ENCODE measurements at regions not wholly inside any gene's neighbourhood (a gene's known extent, or its start where the extent isn't known, plus 50 kb on each side); places are given as distances from the start of the nearest gene placed in this dataset.

DNA sequence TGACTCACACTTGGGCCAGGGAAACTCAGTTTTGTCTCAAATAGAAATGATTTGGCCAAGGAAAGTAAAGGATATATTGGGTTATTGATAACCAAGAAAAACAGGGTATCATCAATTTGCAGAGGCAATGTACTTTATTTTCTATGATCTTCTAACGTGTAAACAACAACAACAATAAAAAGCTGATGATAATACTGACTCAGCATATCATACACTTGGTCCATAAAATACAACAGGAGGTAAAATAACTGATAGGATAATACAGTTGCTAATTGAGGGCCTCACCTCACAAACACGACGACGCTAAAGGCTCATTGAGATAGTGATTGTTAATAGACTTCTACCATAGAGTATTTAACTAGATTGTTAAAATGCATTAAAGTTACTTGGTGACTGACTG is 774.0 kb upstream of the NOVA1 start:
- Histone ChIP-seq H3K4me3 (ENCODE audit: low read depth, low read length) (no peak overlapping the region), H3K4me1 (ENCODE audit: insufficient read depth) (no peaks in the 10 kb centered on the region), H3K27ac (ENCODE audit: low read depth) (no peak overlapping the region), H3K36me3 (ENCODE audit: insufficient read depth) (no peaks in the 10 kb centered on the region)
- 75% methylated on average over 4 of the region's 4 CpGs for WGBS
- no peak for DNase-seq (ENCODE audit: extremely low spot score)

DNA sequence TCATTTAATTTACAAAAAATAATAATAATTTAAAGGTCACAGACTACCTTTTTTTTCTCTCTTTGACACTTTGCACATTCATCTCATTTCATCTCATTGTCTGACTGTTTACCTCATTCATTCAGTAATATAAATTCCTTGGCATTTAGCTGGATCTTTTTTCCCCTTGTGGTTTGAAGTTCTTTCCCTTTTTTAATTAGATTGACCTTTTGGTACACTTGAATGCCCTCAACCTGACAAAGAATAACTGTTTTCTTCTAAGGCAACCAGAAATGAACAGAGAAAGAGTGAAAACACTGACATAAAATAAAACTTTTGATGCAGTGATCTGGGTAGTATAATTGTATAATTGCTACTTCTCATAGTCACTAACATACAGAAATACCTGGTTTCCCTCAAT is 774.9 kb upstream of the NOVA1 start:
- no peak overlapping the region for H3K4me3 ChIP-seq (ENCODE audit: low read depth, low read length)
- H3K4me1 ChIP-seq (ENCODE audit: insufficient read depth): no peaks in the 10 kb centered on the region
- no peak for DNase-seq (ENCODE audit: extremely low spot score)
- H3K36me3 ChIP-seq (ENCODE audit: insufficient read depth): no peaks in the 10 kb centered on the region
- H3K27ac ChIP-seq (ENCODE audit: low read depth): no peak overlapping the region

DNA sequence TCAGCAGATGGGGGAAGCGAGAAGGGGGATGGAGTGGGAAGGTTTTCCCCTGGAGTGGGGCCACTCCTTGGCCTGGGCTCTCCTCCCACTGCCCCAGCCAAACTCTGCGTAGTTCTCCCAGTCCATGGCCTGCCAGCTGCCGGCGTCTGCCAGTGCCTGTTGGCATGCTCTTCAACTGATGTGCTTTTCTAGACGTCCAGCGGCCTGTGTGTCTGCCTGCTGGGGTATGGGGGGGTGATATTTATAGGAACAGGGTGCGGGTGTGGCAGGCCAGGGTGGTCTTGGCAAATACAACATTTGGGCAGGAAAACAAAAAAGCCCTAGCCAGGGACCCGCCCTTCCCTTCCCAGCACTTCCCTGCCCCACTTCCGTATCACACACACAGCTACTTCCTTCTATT is 786.3 kb upstream of the NOVA1 start:
- Histone ChIP-seq H3K4me3 (ENCODE audit: low read depth, low read length) (no peak overlapping the region), H3K36me3 (ENCODE audit: insufficient read depth) (no peaks in the 10 kb centered on the region), H3K27ac (ENCODE audit: low read depth) (no peak overlapping the region), H3K4me1 (ENCODE audit: insufficient read depth) (no peaks in the 10 kb centered on the region)
- DNase-seq (ENCODE audit: extremely low spot score): no peak
- WGBS: 73% methylated on average over 9 of the region's 9 CpGs

DNA sequence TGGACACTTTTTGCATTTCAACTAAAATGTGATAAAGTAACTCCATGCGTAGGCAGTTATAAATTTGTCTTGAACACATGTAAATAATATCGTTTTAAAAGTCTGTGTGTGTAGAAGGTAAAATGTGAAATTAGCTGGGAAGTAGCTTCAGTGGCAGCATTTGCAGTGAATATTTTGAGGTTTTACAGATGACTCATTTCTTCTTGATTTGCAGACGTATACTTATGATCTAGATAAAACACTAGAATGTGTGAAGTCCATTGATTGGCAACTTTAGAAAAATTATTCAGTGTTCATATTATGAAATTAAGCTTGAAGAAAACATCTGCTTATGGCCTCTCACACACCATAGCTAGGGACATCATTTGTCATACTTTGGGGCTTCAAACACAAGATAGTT is 788.6 kb upstream of the NOVA1 start:
- Histone ChIP-seq H3K36me3 (ENCODE audit: insufficient read depth) (no peaks in the 10 kb centered on the region), H3K4me3 (ENCODE audit: low read depth, low read length) (no peak overlapping the region), H3K27ac (ENCODE audit: low read depth) (no peak overlapping the region), H3K4me1 (ENCODE audit: insufficient read depth) (no peaks in the 10 kb centered on the region)
- no peak for DNase-seq (ENCODE audit: extremely low spot score)
- WGBS: 42% methylated on average over 3 of the region's 3 CpGs

DNA sequence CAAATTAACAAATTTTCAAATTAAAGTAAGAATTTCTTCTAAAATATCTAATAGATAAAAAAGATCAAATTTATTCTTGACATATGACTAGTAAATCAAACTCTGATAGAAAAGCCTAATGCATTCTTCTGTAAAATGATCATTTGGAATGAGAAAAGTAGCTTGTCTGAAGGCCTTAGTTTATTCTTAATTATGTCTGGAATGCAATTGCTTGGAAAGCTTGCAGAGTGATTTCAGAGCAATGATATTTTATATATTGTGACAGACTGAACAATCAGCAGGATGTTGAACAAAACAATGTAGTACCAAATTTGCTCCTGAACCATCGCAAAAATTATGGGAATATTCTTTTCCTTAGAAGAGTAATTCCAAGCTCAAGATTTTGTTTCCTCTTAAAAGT is 789.6 kb upstream of the NOVA1 start:
- DNase-seq (ENCODE audit: extremely low spot score): no peak
- H3K4me1 ChIP-seq (ENCODE audit: insufficient read depth): no peaks in the 10 kb centered on the region
- H3K4me3 ChIP-seq (ENCODE audit: low read depth, low read length): no peak overlapping the region
- H3K27ac ChIP-seq (ENCODE audit: low read depth): no peak overlapping the region
- WGBS: 76% methylated on average over 1 of the region's 1 CpG
- no peaks in the 10 kb centered on the region for H3K36me3 ChIP-seq (ENCODE audit: insufficient read depth)

DNA sequence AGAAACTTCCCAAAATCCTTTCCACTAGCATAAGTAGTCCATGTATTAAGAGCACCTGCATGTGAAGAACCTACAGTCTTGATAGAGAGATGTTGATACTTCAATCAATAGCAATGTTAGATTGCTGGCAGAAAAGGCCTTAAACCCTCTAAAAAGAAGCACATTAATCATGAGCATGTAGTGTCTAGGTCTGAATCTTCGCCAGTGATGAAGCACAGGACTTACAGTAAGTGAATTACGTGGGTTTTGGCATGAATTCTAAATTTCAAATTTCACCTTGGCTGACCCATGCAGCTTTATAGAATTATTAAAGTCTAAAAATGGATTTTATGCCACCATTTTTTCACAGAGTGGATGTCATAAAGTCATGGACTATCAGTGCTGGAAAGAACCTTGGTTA is 791.6 kb upstream of the NOVA1 start:
- no peak for DNase-seq (ENCODE audit: extremely low spot score)
- Histone ChIP-seq H3K36me3 (ENCODE audit: insufficient read depth) (no peaks in the 10 kb centered on the region), H3K4me1 (ENCODE audit: insufficient read depth) (no peaks in the 10 kb centered on the region), H3K27ac (ENCODE audit: low read depth) (no peak overlapping the region), H3K4me3 (ENCODE audit: low read depth, low read length) (no peak overlapping the region)
- WGBS: 55% methylated on average over 2 of the region's 2 CpGs

DNA sequence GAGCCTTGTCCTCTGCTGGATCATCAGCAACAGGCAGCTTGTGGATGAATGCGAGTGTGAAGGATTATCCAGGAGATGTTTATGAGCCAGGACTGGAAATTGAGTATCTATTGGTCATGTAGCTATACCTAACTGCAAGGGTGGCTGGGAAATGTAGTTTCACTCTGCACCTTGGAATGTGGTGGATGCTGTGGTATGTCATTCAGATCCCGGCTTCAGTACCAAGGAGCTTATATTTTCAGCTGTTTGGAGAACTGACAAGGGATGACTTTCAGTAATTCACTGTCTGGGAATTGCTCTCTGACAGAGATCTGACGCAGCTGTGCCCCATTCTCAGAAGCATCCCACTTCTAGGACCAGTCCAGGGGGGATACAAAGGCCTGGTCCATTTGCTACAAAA is 792.3 kb upstream of the NOVA1 start:
- Histone ChIP-seq H3K4me1 (ENCODE audit: insufficient read depth) (no peaks in the 10 kb centered on the region), H3K27ac (ENCODE audit: low read depth) (no peak overlapping the region), H3K4me3 (ENCODE audit: low read depth, low read length) (no peak overlapping the region), H3K36me3 (ENCODE audit: insufficient read depth) (no peaks in the 10 kb centered on the region)
- WGBS: 63% methylated on average over 3 of the region's 3 CpGs
- no peak for DNase-seq (ENCODE audit: extremely low spot score)

DNA sequence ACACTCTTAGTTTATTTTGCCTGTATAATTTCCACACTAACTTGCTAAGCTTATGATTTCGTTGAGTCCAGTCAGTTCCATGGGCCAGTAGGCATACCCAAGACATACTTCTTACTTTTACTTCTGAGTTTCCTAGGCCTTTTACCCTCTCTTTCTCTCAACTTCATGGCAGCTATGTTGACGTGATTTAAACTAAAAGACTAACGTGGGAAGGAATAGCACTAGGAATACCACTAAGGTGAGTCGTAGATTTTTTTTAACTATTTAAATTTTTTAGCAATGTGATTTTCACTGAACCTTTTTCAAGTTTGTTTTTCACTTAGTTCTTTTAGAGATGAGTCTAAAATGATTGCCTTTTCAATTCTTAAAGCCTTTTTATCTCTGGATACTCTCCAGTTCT is 793.5 kb upstream of the NOVA1 start:
- 77% methylated on average over 4 of the region's 4 CpGs for WGBS
- no peak overlapping the region for H3K27ac ChIP-seq (ENCODE audit: low read depth)
- H3K36me3 ChIP-seq (ENCODE audit: insufficient read depth): no peaks in the 10 kb centered on the region
- no peak overlapping the region for H3K4me3 ChIP-seq (ENCODE audit: low read depth, low read length)
- no peaks in the 10 kb centered on the region for H3K4me1 ChIP-seq (ENCODE audit: insufficient read depth)
- DNase-seq (ENCODE audit: extremely low spot score): no peak

DNA sequence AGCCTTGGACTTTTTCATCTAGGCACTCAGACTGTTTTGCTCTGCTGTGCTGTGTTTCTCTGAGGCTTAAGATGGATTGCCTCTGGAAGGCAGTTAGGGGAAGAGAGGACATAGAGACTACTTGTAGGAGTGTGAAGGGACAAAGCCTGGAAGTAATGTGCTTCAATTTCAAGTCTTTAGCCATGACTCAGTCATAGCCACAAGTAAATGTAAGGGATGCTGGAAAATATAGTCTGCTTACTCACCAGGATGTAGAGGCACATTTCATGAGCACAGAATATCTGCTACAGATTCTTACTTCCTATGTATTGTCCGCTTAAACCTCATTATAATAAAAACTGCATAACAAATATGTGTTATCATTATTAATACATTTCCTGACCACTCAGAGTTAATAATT is 794.3 kb upstream of the NOVA1 start:
- no peaks in the 10 kb centered on the region for H3K36me3 ChIP-seq (ENCODE audit: insufficient read depth)
- no peak overlapping the region for H3K27ac ChIP-seq (ENCODE audit: low read depth)
- no peak for DNase-seq (ENCODE audit: extremely low spot score)
- H3K4me3 ChIP-seq (ENCODE audit: low read depth, low read length): no peak overlapping the region
- 85% methylated on average over 1 of the region's 1 CpG for WGBS
- no peaks in the 10 kb centered on the region for H3K4me1 ChIP-seq (ENCODE audit: insufficient read depth)

DNA sequence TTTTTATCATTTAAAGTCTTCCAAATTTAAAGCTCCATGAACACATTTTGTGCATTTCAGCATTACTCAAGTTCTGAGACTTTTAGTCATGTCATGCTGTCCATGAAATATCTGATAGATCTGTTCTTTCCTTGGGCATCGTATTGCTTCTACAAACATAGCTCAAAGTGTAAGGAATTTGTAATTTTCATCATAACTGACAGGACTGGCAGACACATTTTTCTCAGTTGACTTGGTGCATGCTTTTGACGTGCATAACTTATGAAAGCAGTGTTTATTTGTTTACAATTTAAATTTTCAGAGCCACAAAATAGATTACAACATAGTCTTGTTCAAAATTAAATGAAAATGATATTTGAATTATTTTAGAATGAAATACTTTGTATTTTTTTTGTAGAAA is 812.1 kb upstream of the NOVA1 start:
- H3K27ac ChIP-seq (ENCODE audit: low read depth): no peak overlapping the region
- 70% methylated on average over 2 of the region's 2 CpGs for WGBS
- DNase-seq (ENCODE audit: extremely low spot score): no peak

DNA sequence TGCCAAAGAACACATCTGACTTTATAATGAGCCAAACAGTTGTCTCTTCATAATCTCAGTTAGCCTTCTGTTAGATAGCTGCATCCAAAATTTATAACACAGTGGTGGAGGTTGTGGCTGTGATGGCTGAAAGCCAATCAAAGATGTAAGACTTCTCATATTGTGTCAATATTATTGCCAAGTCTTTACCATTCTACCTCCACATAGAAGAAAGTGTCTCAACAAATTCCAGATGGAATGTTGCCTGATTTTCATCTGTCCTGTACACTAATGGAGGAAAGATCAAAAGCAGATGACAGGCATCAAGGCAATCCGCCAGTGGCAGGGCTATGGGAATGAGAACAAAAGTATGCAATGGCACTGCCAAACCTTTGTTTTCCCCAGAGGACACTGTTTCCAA is 813.1 kb upstream of the NOVA1 start:
- H3K27ac ChIP-seq (ENCODE audit: low read depth): no peak overlapping the region
- H3K4me1 ChIP-seq (ENCODE audit: insufficient read depth): no peaks in the 10 kb centered on the region
- H3K4me3 ChIP-seq (ENCODE audit: low read depth, low read length): no peak overlapping the region
- 52% methylated on average over 1 of the region's 1 CpG for WGBS
- no peaks in the 10 kb centered on the region for H3K36me3 ChIP-seq (ENCODE audit: insufficient read depth)
- DNase-seq (ENCODE audit: extremely low spot score): no peak

More for the DNA sequence above, 812.1 kb upstream of the NOVA1 start:
- Histone ChIP-seq H3K4me1 (ENCODE audit: insufficient read depth) (no peaks in the 10 kb centered on the region), H3K36me3 (ENCODE audit: insufficient read depth) (no peaks in the 10 kb centered on the region), H3K4me3 (ENCODE audit: low read depth, low read length) (no peak overlapping the region)

DNA sequence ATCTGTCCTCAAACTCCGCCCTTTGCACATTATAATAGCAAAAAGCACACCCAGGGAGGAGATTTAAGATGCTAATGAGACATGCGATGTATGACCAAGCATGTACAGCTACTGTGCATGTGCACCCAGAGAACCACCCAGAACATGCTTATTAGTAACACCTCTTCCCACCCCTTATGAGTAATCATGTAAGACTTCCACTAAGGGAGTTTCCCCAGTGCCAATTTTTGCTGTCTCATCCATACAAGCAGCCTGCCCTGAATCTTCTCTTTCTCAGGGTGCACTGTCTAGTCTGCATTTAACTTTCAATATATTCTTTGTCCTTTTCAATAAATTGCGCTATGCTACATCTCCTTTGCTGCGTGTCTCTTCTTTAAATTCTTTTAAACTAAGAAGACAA is 830.0 kb upstream of the NOVA1 start:
- no peak for DNase-seq (ENCODE audit: extremely low spot score)
- WGBS: 95% methylated on average over 4 of the region's 4 CpGs
- Histone ChIP-seq H3K36me3 (ENCODE audit: insufficient read depth) (no peaks in the 10 kb centered on the region), H3K27ac (ENCODE audit: low read depth) (no peak overlapping the region), H3K4me1 (ENCODE audit: insufficient read depth) (no peaks in the 10 kb centered on the region), H3K4me3 (ENCODE audit: low read depth, low read length) (no peak overlapping the region)

DNA sequence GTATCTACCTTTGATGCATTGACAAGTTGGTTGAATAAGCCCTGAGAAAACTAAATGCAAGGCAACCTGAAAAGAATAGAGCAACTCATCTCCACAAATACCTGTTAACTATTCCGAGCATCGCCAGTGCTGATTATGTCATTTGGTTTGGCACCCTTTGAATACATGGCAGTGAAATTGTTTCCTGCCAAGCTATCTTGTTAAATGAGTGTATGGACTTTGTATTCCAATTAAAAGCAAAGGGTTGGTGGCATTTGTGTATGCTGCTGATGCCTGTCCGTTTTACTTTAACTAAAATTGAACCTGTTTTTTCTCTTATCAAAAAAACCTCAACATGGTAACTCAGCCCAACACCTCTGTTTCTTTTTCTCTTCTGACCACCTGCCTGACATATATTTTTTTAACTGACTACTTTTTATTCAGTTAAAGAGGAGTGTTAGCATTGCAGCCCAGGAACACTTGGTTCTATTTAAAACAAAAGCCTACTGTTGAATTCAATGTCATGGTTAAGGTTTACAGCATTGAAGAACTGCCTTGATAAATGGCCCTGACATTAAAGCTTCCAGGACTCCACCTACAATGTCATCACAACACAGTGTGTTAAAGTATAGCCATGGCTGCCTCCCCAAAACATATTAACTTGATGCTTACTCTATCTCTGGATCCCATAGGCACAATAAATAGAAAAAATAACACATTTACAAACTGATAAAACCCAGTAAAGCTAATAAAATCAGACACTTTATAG is 838.3 kb upstream of the NOVA1 start:
- 74% methylated on average over 3 of the region's 3 CpGs for WGBS
- no peaks in the 10 kb centered on the region for H3K36me3 ChIP-seq (ENCODE audit: insufficient read depth)
- DNase-seq (ENCODE audit: extremely low spot score): no peak
- H3K4me3 ChIP-seq (ENCODE audit: low read depth, low read length): no peak overlapping the region
- H3K27ac ChIP-seq (ENCODE audit: low read depth): no peak overlapping the region
- no peaks in the 10 kb centered on the region for H3K4me1 ChIP-seq (ENCODE audit: insufficient read depth)

DNA sequence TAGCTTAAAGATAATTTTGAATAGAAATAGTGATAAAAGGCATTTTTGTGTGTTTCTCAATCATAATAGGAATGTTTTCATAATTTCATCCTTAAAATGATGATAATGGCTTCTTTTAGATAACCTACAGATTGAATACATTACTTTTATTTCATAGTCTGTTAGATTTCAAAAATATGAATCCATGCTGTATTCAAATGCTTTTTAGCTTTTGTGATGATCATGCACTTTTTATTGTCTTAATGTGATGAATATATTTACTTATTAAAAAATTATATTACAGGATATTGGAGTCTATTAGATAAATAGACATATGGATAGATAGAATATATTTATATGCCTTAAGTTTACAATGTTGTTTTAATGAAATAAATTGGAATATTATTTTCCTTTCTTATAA is 886.8 kb upstream of the NOVA1 start:
- Histone ChIP-seq H3K36me3 (ENCODE audit: insufficient read depth) (no peaks in the 10 kb centered on the region), H3K4me3 (ENCODE audit: low read depth, low read length) (no peak overlapping the region), H3K4me1 (ENCODE audit: insufficient read depth) (no peaks in the 10 kb centered on the region), H3K27ac (ENCODE audit: low read depth) (no peak overlapping the region)
- DNase-seq (ENCODE audit: extremely low spot score): no peak

DNA sequence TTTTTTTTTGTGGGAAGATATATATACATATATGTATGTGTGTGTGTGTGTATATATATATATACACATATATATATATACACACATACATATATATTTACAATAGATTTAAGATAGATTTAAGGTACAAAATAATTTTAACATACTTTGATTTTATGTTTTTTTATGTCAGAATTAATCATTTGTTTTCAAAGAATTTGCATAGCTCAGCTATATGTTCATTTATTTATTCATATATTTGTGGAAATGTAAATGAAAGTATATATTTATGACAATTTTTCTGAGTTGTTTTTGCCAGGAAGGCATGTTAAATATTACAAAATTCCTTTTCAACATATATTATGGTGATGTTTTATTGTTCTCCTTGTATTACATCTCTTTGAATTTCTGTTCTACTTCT is 887.4 kb upstream of the NOVA1 start:
- no peaks in the 10 kb centered on the region for H3K4me1 ChIP-seq (ENCODE audit: insufficient read depth)
- no peaks in the 10 kb centered on the region for H3K36me3 ChIP-seq (ENCODE audit: insufficient read depth)
- no peak overlapping the region for H3K27ac ChIP-seq (ENCODE audit: low read depth)
- no peak for DNase-seq (ENCODE audit: extremely low spot score)
- no peak overlapping the region for H3K4me3 ChIP-seq (ENCODE audit: low read depth, low read length)

All from urinary bladder (tissue), 3 donors.